HL-60 (cell line): ENCODE measurements at regions not wholly inside any gene's neighbourhood (a gene's known extent, or its start where the extent isn't known, plus 50 kb on each side); places are given as distances from the start of the nearest gene placed in this dataset.

ENCODE experiments used
- POLR2AphosphoS5 ChIP-seq: IDR thresholded peaks from 2 replicates; pipeline ENCODE4 v1.6.1; 2012; ENCODE audit warnings: low read depth
- TF ChIP-seq, protein P1 (sequence below): IDR thresholded peaks from one replicate; pipeline ENCODE4 v1.5.1; 2011; ENCODE audit warnings: low read length, control low read depth, inconsistent platforms; ENCODE audit not compliant: insufficient read depth

- TF ChIP-seq, protein P1, sequence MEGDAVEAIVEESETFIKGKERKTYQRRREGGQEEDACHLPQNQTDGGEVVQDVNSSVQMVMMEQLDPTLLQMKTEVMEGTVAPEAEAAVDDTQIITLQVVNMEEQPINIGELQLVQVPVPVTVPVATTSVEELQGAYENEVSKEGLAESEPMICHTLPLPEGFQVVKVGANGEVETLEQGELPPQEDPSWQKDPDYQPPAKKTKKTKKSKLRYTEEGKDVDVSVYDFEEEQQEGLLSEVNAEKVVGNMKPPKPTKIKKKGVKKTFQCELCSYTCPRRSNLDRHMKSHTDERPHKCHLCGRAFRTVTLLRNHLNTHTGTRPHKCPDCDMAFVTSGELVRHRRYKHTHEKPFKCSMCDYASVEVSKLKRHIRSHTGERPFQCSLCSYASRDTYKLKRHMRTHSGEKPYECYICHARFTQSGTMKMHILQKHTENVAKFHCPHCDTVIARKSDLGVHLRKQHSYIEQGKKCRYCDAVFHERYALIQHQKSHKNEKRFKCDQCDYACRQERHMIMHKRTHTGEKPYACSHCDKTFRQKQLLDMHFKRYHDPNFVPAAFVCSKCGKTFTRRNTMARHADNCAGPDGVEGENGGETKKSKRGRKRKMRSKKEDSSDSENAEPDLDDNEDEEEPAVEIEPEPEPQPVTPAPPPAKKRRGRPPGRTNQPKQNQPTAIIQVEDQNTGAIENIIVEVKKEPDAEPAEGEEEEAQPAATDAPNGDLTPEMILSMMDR: no peak
- no peak for TF ChIP-seq POLR2AphosphoS5
These were observed 95.1 kb upstream of the DOCK9 start for GRCh38 chr13:99072941-99073340.
